ENCODE measurements at regions not wholly inside any gene's neighbourhood (a gene's known extent, or its start where the extent isn't known, plus 50 kb on each side); places are given as distances from the start of the nearest gene placed in this dataset.

- H3K4me3 ChIP-seq: no peak overlapping the region
- H3K4me1 ChIP-seq (replicated peaks in 1 of 2): peaks cover 0 to 23% of the 10 kb centered on the region in 2 donors
- no peak overlapping the region for H3K27ac ChIP-seq
- WGBS, 10 experiments: 29 to 75% (median 60%) methylated on average over 1 to 2 of the region's 2 CpGs; no CpG with 5 or more reads in 2 of the 10 experiments
- peak in 5 of 8 experiments; percentile 30 to 90 (median 59) for ATAC-seq (replicated peaks in 6 of 8)
- in situ Hi-C loops (cut with MboI; ENCODE audit: low pct_unique_long_range_greater_than_20kb in 2 of 9, low sequenced_read_pairs in 9 of 9, unreplicated experiment in 9 of 9): loop anchor here in 5 of 9 experiments (25.0 kb wide), 2 partner anchors 302 to 852 kb away; no protein-coding TSS in a partner anchor
Measured at GRCh38 chr11:122513997-122514396, 141.5 kb upstream of the UBASH3B start.

DNA sequence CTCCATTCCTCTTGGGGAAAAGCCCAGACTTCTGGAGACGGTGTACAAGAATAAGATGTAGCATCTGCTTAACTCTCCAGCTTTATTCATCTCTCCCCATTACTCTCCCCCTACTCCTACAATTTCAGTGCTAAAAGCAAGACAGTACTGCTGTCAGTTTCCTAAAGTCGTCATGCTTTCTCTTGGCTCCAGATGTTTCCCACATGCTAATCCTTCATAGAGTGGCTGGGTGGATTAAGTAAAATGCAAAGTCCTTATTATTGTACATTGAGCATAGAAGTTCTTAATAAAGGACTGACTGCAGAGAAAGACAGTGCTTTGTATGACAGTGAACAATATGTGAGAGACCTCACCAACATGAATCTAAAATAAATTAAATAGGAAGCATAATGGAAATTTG is 142.2 kb upstream of the UBASH3B start:
- H3K27ac ChIP-seq: no peak overlapping the region
- peak in 4 of 8 experiments; percentile 25 to 84 (median 52) for ATAC-seq (replicated peaks in 6 of 8)
- in situ Hi-C loops (cut with MboI; ENCODE audit: low pct_unique_long_range_greater_than_20kb in 2 of 9, low sequenced_read_pairs in 9 of 9, unreplicated experiment in 9 of 9): loop anchor here in 5 of 9 experiments (25.0 kb wide), 2 partner anchors 301 to 851 kb away; no protein-coding TSS in a partner anchor
- WGBS, 10 experiments: 0 to 100% (median 67%) methylated on average over 1 to 2 of the region's 2 CpGs; no CpG with 5 or more reads in 1 of the 10 experiments
- H3K4me3 ChIP-seq: no peak overlapping the region
- H3K4me1 ChIP-seq (replicated peaks in 1 of 2): peaks cover 0 to 23% of the 10 kb centered on the region in 2 donors

DNA sequence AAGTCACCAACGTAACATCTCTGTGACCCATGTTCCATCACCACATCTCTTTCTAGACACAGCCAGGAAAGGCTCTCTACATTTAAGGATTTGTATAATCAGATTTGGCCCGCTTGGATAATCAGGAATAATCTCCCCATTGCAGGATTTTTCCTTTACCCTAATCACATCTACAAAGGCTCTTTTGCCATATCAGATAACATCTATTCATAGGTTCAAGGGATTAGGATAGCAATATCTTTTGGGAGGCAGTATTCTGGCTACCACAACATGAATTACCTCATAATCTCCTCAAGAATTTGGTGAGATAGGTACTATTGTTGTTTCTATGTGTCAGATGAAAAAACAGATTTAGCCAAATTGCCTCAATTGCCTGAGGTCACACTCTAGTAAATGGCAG is 142.8 kb upstream of the UBASH3B start:
- whole genome bisulfite sequencing, 10 experiments: 50 to 100% (median 83%) methylated on average over 1 to 2 of the region's 2 CpGs; no CpG with 5 or more reads in 2 of the 10 experiments
- in situ Hi-C loops (cut with MboI; ENCODE audit: low pct_unique_long_range_greater_than_20kb in 2 of 9, low sequenced_read_pairs in 9 of 9, unreplicated experiment in 9 of 9): loop anchor here in 5 of 9 experiments (25.0 kb wide), 2 partner anchors 300 to 850 kb away; no protein-coding TSS in a partner anchor
- no peak for ATAC-seq (replicated peaks in 6 of 8)

GRCh38 chr11:122509899-122510298 is 145.6 kb upstream of the UBASH3B start:
- no peak overlapping the region for H3K4me3 ChIP-seq
- 60 to 93% (median 86%) methylated on average over 1 to 11 of the region's 15 CpGs; no CpG with 5 or more reads in 6 of the 10 experiments for WGBS, 10 experiments
- in situ Hi-C loops (cut with MboI; ENCODE audit: low pct_unique_long_range_greater_than_20kb in 2 of 9, low sequenced_read_pairs in 9 of 9, unreplicated experiment in 9 of 9): loop anchor here in 8 of 9 experiments (10.0 to 25.0 kb wide), 4 partner anchors 295 to 855 kb away; no protein-coding TSS in a partner anchor
- ATAC-seq (replicated peaks in 6 of 8): no peak
- peaks cover 5 to 33% of the 10 kb centered on the region in 2 donors for H3K4me1 ChIP-seq (replicated peaks in 1 of 2)
- H3K27ac ChIP-seq: no peak overlapping the region

More for the DNA sequence above, 142.8 kb upstream of the UBASH3B start:
- Histone ChIP-seq H3K4me3 (no peak overlapping the region), H3K4me1 (replicated peaks in 1 of 2) (peaks cover 0 to 23% of the 10 kb centered on the region in 2 donors), H3K27ac (no peak overlapping the region)

DNA sequence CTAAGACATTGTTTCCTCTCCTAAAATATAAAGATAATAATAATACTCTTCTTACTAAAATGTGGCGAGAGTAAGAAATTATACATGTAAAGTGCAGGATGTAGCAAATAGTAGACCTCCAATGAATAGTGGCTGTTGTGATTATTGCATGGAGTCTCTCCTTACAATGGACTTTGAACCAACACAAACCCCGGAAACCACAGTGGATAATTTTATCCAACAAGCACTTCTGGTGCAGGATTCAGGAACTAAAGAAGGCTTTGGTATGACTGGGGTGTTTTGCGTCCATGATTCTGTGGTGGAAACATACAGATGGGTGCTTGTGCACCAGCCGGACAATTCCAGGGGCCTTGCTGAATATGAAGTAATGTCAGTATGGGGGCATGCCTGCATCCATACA is 146.4 kb upstream of the UBASH3B start:
- H3K27ac ChIP-seq: no peak overlapping the region
- 71 to 100% (median 100%) methylated on average over 1 to 3 of the region's 4 CpGs; no CpG with 5 or more reads in 4 of the 10 experiments for WGBS, 10 experiments
- H3K4me1 ChIP-seq (replicated peaks in 1 of 2): peaks cover 5 to 28% of the 10 kb centered on the region in 2 donors
- no peak overlapping the region for H3K4me3 ChIP-seq
- no peak for ATAC-seq (replicated peaks in 6 of 8)
- in situ Hi-C loops (cut with MboI; ENCODE audit: low pct_unique_long_range_greater_than_20kb in 2 of 9, low sequenced_read_pairs in 9 of 9, unreplicated experiment in 9 of 9): loop anchor here in 8 of 9 experiments (10.0 to 25.0 kb wide), 4 partner anchors 294 to 854 kb away; no protein-coding TSS in a partner anchor

GRCh38 chr11:122505304-122506006 is 150.1 kb upstream of the UBASH3B start:
- Histone ChIP-seq H3K4me3 (no peak overlapping the region), H3K4me1 (replicated peaks in 1 of 2) (peaks cover 5 to 15% of the 10 kb centered on the region in 2 donors), H3K27ac (no peak overlapping the region)
- 0 to 100% (median 40%) methylated on average over 1 to 5 of the region's 8 CpGs; no CpG with 5 or more reads in 1 of the 10 experiments for WGBS, 10 experiments
- in situ Hi-C loops (cut with MboI; ENCODE audit: low pct_unique_long_range_greater_than_20kb in 2 of 9, low sequenced_read_pairs in 9 of 9, unreplicated experiment in 9 of 9): loop anchor here in 8 of 9 experiments (10.0 to 25.0 kb wide), 4 partner anchors 291 to 851 kb away; no protein-coding TSS in a partner anchor
- peak; percentile 100 for ATAC-seq (replicated peaks in 6 of 8)

- WGBS, 10 experiments: 0 to 100% (median 67%) methylated on average over 1 to 2 of the region's 2 CpGs; no CpG with 5 or more reads in 1 of the 10 experiments
- peak in 2 of 8 experiments; percentile 44 to 79 for ATAC-seq (replicated peaks in 6 of 8)
- H3K27ac ChIP-seq: no peak overlapping the region
- peaks cover 0 to 2% of the 10 kb centered on the region in 2 donors for H3K4me1 ChIP-seq (replicated peaks in 1 of 2)
- in situ Hi-C loops (cut with MboI; ENCODE audit: low pct_unique_long_range_greater_than_20kb in 2 of 9, low sequenced_read_pairs in 9 of 9, unreplicated experiment in 9 of 9): loop anchor here in 1 of 9 experiments (25.0 kb wide), 1 partner anchor 382 kb away; the partner anchor contains the start of gene BLID
- no peak overlapping the region for H3K4me3 ChIP-seq
Measured at GRCh38 chr11:122494221-122494620, 161.3 kb upstream of the UBASH3B start.

GRCh38 chr11:122491509-122491908 is 164.0 kb upstream of the UBASH3B start:
- 18 to 100% (median 76%) methylated on average over 1 to 3 of the region's 3 CpGs; no CpG with 5 or more reads in 2 of the 10 experiments for WGBS, 10 experiments
- peak in 3 of 8 experiments; percentile 44 to 65 (median 51) for ATAC-seq (replicated peaks in 6 of 8)
- in situ Hi-C loops (cut with MboI; ENCODE audit: low pct_unique_long_range_greater_than_20kb in 2 of 9, low sequenced_read_pairs in 9 of 9, unreplicated experiment in 9 of 9): loop anchor here in 1 of 9 experiments (25.0 kb wide), 1 partner anchor 379 kb away; the partner anchor contains the start of gene BLID
- no peak overlapping the region for H3K4me3 ChIP-seq
- H3K27ac ChIP-seq: no peak overlapping the region
- H3K4me1 ChIP-seq (replicated peaks in 1 of 2): peaks cover 0 to 2% of the 10 kb centered on the region in 2 donors

GRCh38 chr11:122488892-122489706 is 166.4 kb upstream of the UBASH3B start:
- no peak for ATAC-seq (replicated peaks in 6 of 8)
- in situ Hi-C loops (cut with MboI; ENCODE audit: low pct_unique_long_range_greater_than_20kb in 2 of 9, low sequenced_read_pairs in 9 of 9, unreplicated experiment in 9 of 9): loop anchor here in 1 of 9 experiments (25.0 kb wide), 1 partner anchor 377 kb away; the partner anchor contains the start of gene BLID
- Histone ChIP-seq H3K4me3 (no peak overlapping the region), H3K4me1 (replicated peaks in 1 of 2) (peaks cover 0 to 2% of the 10 kb centered on the region in 2 donors), H3K27ac (no peak overlapping the region)
- 87 to 100% (median 94%) methylated on average over 3 to 8 of the region's 8 CpGs for WGBS, 10 experiments

DNA sequence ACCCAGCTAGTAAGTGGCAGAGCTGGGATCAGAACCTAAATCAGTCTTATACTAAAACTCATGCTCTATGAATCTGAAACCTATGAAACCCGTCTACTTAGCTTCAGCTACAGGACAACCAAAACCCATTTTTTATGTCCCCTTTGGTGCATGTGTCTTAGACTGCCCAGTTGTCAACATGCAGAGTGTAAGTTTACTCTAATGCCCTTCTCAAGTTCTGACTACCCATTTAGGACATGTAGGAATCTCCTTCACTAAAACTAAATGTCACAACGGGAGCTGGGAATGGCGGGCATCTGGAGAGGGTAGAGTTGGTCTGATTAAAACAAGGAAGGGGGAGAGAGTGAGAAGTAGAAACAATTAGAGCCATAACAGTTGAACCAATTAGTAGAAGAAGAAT is 167.9 kb upstream of the UBASH3B start:
- in situ Hi-C loops (cut with MboI; ENCODE audit: low pct_unique_long_range_greater_than_20kb in 2 of 9, low sequenced_read_pairs in 9 of 9, unreplicated experiment in 9 of 9): loop anchor here in 1 of 9 experiments (25.0 kb wide), 1 partner anchor 375 kb away; the partner anchor contains the start of gene BLID
- no peak for ATAC-seq (replicated peaks in 6 of 8)
- WGBS, 10 experiments: 65 to 100% (median 96%) methylated on average over 1 to 3 of the region's 3 CpGs; no CpG with 5 or more reads in 3 of the 10 experiments

GRCh38 chr11:122486793-122487495 is 168.6 kb upstream of the UBASH3B start:
- peak in 1 of 8 experiments; percentile 65 for ATAC-seq (replicated peaks in 6 of 8)
- 65 to 100% (median 91%) methylated on average over 1 to 5 of the region's 5 CpGs for WGBS, 10 experiments
- H3K4me1 ChIP-seq (replicated peaks in 1 of 2): peaks cover 0 to 2% of the 10 kb centered on the region in 2 donors

More for the DNA sequence above, 167.9 kb upstream of the UBASH3B start:
- Histone ChIP-seq H3K4me1 (replicated peaks in 1 of 2) (peaks cover 0 to 2% of the 10 kb centered on the region in 2 donors), H3K4me3 (no peak overlapping the region), H3K27ac (no peak overlapping the region)

More at GRCh38 chr11:122486793-122487495, 168.6 kb upstream of the UBASH3B start:
- no peak overlapping the region for H3K4me3 ChIP-seq
- in situ Hi-C loops (cut with MboI; ENCODE audit: low pct_unique_long_range_greater_than_20kb in 2 of 9, low sequenced_read_pairs in 9 of 9, unreplicated experiment in 9 of 9): loop anchor here in 1 of 9 experiments (25.0 kb wide), 1 partner anchor 375 kb away; the partner anchor contains the start of gene BLID
- H3K27ac ChIP-seq: no peak overlapping the region
